Smooth muscle cell (in vitro differentiated cells): ENCODE measurements at regions not wholly inside any gene's neighbourhood (a gene's known extent, or its start where the extent isn't known, plus 50 kb on each side); places are given as distances from the start of the nearest gene placed in this dataset. TPM values are rescaled to one million over a fixed set of nuclear protein-coding genes. Genes with fewer than 3 reads are reported as not detected.

Experiments used
- DNase-seq: peaks from one replicate; lab custom pipeline; 2025; ENCODE audit not compliant: unreplicated experiment; lab: John Stamatoyannopoulos, UW
- H2AFZ ChIP-seq: fragments of 200-600 bp; sonication (generic); 2 replicates; pipeline ENCODE4 v1.6.0; 2016; ENCODE audit warnings: antibody characterized with exemption, low read depth, mild to moderate bottlenecking
- H3F3A ChIP-seq: fragments of 200-600 bp; sonication (generic); 2 replicates; pipeline ENCODE4 v1.6.0; 2017; ENCODE audit warnings: antibody characterized with exemption, low read depth
- H3K27ac ChIP-seq: fragments of 200-600 bp; sonication (generic); 2 replicates; pipeline ENCODE4 v1.5.1; 2016; ENCODE audit warnings: low read depth, mild to moderate bottlenecking
- H3K27me3 ChIP-seq: fragments of 200-600 bp; sonication (generic); 2 replicates; pipeline ENCODE4 v1.6.1; 2016; ENCODE audit warnings: low read depth, mild to moderate bottlenecking
- H3K36me3 ChIP-seq: fragments of 200-600 bp; sonication (generic); 2 replicates; pipeline ENCODE4 v1.5.1; 2016; ENCODE audit warnings: low read depth
- H3K4me1 ChIP-seq: fragments of 200-600 bp; sonication (generic); 2 replicates; pipeline ENCODE4 v1.5.1; 2016; ENCODE audit warnings: low read depth
- H3K4me2 ChIP-seq: fragments of 200-600 bp; sonication (generic); 2 replicates; pipeline ENCODE4 v1.6.0; 2016; ENCODE audit warnings: mild to moderate bottlenecking
- H3K4me3 ChIP-seq: fragments of 200-600 bp; sonication (generic); 2 replicates; pipeline ENCODE4 v1.5.1; 2016; ENCODE audit warnings: mild to moderate bottlenecking
- H3K79me2 ChIP-seq: fragments of 200-600 bp; sonication (generic); 2 replicates; pipeline ENCODE4 v1.6.0; 2016; ENCODE audit warnings: low read depth, mild to moderate bottlenecking
- H3K9ac ChIP-seq: fragments of 200-600 bp; sonication (generic); 2 replicates; pipeline ENCODE4 v1.6.0; 2016; ENCODE audit warnings: low read depth
- H3K9me3 ChIP-seq: fragments of 200-600 bp; sonication (generic); replicated peaks from 2 replicates; pipeline ENCODE4 v1.5.1; 2016; ENCODE audit warnings: low read depth
- H4K20me1 ChIP-seq: fragments of 200-600 bp; sonication (generic); 2 replicates; pipeline ENCODE4 v1.6.0; 2016; ENCODE audit warnings: low read depth
- WGBS: methylation state at CpG from one replicate; pipeline ENCODE4 v1.1.7; 2016; ENCODE audit warnings: low lambda C conversion rate; 5-methylcytosine and 5-hydroxymethylcytosine counted together
- microRNA counts: library from miRNA; unstranded; fragments of <30 nt; microRNA quantifications from one replicate; lab custom pipeline; 2016
- microRNA-seq: library from miRNA; unstranded; fragments of <30 nt; microRNA quantifications from one replicate; pipeline ENCODE4, GENCODE V29; 2016; ENCODE audit warnings: borderline number of aligned reads
- small RNA-seq: library from RNA; depleted of rRNA; stranded (forward); fragments of <200 nt; gene quantifications from one replicate; pipeline ENCODE3, GENCODE V24; 2014
- TF ChIP-seq, protein P1 (sequence below): fragments of 200-600 bp; sonication (generic); IDR thresholded peaks from 2 replicates; pipeline ENCODE4 v1.5.1; 2017; ENCODE audit warnings: borderline replicate concordance, mild to moderate bottlenecking, antibody characterized with exemption; ENCODE audit not compliant: insufficient read depth, poor library complexity, severe bottlenecking

DNA sequence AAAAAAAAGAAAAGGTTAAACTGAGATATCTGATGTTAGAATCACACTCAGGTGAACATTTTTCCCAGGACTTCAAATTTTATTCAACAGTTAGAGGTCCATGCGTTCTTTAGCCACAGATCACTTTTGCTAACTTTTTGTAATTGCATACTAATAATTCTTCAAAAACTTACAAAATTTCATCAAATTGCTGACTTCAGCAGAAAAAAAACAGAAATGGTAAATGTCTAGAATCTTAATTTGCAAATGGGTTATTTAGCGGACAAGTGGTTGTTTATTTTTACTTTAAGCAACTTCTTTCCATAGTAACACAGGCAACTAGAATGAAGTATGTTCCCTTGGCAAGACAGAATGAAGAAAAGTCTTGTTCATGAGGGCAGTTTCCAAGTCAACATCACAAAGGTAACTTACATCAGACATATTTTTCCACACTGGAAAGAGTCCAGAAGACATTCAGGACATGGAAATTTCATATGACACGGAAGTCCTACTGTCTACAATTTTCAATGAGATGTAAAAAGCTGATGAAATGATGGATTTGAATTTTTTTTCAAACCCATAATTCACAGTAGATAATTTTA is 62.5 kb upstream of the SOX5 start:
- H3K4me2 ChIP-seq = no peak overlapping the region
- H4K20me1 ChIP-seq = no peaks in the 10 kb centered on the region
- peaks cover 37% of the 10 kb centered on the region for H3K4me1 ChIP-seq
- no peaks in the 10 kb centered on the region for H3K27me3 ChIP-seq
- H3F3A ChIP-seq = peaks cover 4% of the 10 kb centered on the region
- H3K9me3 ChIP-seq = no peaks in the 10 kb centered on the region
- H3K27ac ChIP-seq = no peak overlapping the region
- WGBS = 98% methylated on average over 3 of the region's 3 CpGs
- H3K36me3 ChIP-seq = no peaks in the 10 kb centered on the region
- no peak overlapping the region for H3K4me3 ChIP-seq
- no peak overlapping the region for H3K9ac ChIP-seq
- H3K79me2 ChIP-seq = no peaks in the 10 kb centered on the region
- H2AFZ ChIP-seq = no peak overlapping the region
- TF ChIP-seq, protein P1, sequence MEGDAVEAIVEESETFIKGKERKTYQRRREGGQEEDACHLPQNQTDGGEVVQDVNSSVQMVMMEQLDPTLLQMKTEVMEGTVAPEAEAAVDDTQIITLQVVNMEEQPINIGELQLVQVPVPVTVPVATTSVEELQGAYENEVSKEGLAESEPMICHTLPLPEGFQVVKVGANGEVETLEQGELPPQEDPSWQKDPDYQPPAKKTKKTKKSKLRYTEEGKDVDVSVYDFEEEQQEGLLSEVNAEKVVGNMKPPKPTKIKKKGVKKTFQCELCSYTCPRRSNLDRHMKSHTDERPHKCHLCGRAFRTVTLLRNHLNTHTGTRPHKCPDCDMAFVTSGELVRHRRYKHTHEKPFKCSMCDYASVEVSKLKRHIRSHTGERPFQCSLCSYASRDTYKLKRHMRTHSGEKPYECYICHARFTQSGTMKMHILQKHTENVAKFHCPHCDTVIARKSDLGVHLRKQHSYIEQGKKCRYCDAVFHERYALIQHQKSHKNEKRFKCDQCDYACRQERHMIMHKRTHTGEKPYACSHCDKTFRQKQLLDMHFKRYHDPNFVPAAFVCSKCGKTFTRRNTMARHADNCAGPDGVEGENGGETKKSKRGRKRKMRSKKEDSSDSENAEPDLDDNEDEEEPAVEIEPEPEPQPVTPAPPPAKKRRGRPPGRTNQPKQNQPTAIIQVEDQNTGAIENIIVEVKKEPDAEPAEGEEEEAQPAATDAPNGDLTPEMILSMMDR = no peak
- DNase-seq = no peak

GRCh38 chr12:24008166-24008565 is 58.7 kb upstream of the SOX5 start:
- no peak for DNase-seq

More at GRCh38 chr12:24008166-24008565, 58.7 kb upstream of the SOX5 start:
- no peak overlapping the region for H2AFZ ChIP-seq
- H3K27ac ChIP-seq = no peak overlapping the region
- H3K79me2 ChIP-seq = peaks cover 6% of the 10 kb centered on the region
- H3K9ac ChIP-seq = no peak overlapping the region
- 87% methylated on average over 2 of the region's 2 CpGs for WGBS
- peaks cover 4% of the 10 kb centered on the region for H3K4me1 ChIP-seq
- H3K9me3 ChIP-seq = no peaks in the 10 kb centered on the region
- H3F3A ChIP-seq = peaks cover 4% of the 10 kb centered on the region
- H3K27me3 ChIP-seq = no peaks in the 10 kb centered on the region
- no peaks in the 10 kb centered on the region for H4K20me1 ChIP-seq
- TF ChIP-seq, protein P1 = no peak
- no peak overlapping the region for H3K4me3 ChIP-seq
- no peak overlapping the region for H3K4me2 ChIP-seq
- H3K36me3 ChIP-seq = no peaks in the 10 kb centered on the region

MicroRNAs in the stretch of these regions (microRNA counts, 767-probe panel; counts per million panel counts)
- microRNA hsa-miR-920 (lab: Ali Mortazavi, UCI) = 183 counts per million

Small RNA genes lying in the stretch of these regions (microRNA-seq; reads per million reads assigned to microRNA genes)
- gene MIR920 = not detected

Small RNA genes lying in the stretch of these regions (small RNA-seq; reads per million reads assigned to genes)
- gene MIR920 (0.26 reads per million, percentile 2 among the genes with 10 or more reads in this experiment), gene RN7SL38P (4.6 reads per million, percentile 62 among the genes with 10 or more reads in this experiment)
